HG02970 (cell line): ENCODE measurements at regions not wholly inside any gene's neighbourhood (a gene's known extent, or its start where the extent isn't known, plus 50 kb on each side); places are given as distances from the start of the nearest gene placed in this dataset.

Experiments
- ATAC-seq: cut with Tn5 transposase; IDR thresholded peaks from one replicate; pipeline ENCODE4 v1.9.1; 2021; ENCODE audit warnings: mild to moderate bottlenecking, moderate library complexity, moderate number of reproducible peaks; ENCODE audit not compliant: unreplicated experiment, low FRiP score

DNA sequence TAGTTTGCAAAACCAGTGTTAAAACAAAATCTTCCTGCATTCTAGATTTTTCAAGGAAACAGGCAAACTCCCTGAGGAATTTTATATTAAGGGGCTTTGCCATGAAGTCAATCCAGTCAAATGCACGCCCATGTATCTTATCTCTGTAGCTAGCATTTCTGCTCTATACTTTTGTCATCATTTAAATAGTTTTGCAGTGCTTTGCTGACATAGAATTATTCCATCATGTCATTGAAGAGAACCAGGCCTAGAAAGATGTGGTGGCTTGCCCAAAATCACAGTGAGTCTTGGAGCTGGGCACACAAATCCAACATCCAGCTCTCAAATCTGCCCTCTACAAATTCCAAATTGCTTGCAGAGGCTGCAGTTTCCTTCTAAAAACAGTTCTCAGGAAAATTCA is 66.7 kb upstream of the LNX1 start:
- no peak for ATAC-seq

DNA sequence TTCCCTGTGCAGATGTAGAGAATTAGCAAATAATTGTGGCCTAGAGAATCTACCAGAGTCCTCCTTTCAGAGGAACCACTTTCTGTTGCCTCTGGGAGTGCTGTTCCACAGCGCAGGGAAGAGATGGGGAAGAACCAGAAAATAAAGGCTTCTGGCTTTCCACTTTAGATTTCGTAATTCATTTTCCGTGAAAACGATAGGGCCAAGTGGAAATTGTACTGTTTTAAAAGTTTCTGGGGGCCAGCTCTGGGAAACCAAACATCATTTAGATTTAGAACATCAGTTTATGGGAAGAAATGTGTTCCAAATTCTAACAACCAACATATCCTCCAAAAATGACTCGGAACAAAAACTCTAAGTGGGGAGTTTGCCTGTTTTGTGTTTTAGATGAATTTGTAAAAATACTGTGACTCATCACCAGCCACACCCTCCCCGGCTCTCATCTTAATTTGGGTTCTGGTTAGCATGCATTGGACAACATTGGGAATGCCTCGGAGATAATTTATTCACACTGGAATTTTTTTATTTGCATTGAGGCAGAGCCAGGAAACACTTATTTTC is 65.2 kb upstream of the LNX1 start:
- no peak for ATAC-seq

DNA sequence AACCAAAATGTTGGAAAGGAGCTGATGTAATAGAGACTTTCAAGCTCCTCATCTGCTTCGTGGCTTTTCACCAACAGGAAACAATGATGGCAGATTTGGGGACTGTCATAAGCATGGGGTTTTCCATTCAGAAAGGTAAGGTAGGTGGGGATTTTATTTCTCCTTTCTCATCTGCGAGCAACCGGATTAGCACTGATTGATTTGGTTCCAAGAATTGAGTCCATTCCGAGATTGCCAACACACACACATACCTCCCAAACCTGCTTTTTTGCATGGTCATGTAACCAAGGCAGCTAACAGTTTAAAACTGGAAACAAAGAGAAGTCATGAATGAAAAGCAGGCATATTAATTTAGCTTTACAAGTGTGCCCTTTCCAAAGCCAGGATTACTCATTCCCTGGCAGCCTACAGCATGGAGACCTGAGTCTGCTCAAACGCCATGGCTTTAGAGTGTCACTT is 63.0 kb upstream of the LNX1 start:
- no peak for ATAC-seq

DNA sequence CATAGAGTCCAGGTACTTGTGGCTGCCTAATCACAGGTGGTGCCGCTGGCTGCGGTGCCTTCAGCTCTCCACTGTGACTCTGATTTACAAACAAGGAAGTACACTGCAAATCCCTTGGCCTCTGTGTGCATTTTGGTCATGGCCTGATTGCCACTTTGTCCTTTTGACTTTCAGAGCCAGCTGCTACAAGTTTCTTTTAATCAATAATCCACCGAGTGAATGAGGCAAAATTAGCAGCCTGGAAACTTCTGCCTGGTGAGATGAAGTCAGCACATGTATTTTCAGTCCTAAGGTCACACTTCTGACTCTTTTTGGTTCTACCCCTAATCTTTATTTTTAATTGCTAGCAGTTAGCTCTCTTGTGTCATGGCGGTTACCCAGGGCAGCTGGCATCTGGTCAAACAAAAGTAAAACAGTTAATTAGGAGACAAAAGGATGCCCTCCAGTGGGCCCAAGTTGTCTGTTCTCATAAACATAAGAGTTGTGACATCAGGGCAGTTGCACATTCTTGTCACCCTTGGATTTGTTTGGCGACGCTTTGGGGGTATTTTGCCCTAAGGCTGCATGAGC is 62.3 kb upstream of the LNX1 start:
- peak; percentile 58 for ATAC-seq

DNA sequence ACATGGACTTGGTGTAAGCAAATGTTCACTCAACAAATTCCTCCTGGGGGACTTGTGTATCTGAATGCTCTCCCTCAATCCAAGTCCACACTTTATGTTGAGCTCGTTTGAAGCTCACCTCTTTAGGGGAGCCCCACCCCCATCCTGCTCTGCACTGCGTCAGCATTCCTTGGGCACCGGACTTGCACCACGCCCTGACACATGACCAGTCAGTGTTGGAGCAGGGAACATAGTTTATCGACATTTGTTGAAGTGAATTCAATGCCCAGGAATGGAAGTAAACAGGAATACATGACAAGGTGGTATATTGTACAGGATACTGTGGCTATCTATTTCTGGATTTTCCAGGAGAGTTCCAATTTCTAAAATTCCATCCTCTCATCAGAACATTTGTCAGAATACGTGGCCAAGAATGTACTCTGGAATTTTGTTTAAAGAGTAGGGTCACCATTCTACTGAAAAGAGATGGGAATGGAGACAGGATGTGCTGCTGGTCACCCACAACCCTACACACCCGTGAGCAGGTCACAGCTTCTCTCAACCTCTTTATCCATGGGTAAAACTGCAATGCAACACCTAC is 60.0 kb upstream of the LNX1 start:
- no peak for ATAC-seq

DNA sequence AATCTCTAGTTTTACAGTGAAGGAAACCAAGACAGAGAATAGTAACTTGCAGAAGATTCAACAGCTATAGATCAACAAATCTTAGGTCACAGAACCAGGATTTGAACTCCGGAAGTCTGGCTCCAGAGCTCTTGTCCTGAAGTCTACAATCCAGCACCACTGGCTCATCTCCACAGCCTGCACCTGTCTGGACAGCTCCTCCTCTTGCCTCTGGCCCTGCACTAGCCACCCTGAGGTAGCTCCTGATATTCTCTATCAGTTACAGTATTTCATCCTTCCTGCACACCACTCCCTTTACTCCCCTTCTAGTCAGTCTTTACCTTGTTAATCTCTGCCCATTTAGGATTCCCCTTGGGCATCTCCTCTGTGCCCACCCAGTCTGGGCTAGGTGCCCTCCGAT is 58.1 kb upstream of the LNX1 start:
- ATAC-seq: no peak

DNA sequence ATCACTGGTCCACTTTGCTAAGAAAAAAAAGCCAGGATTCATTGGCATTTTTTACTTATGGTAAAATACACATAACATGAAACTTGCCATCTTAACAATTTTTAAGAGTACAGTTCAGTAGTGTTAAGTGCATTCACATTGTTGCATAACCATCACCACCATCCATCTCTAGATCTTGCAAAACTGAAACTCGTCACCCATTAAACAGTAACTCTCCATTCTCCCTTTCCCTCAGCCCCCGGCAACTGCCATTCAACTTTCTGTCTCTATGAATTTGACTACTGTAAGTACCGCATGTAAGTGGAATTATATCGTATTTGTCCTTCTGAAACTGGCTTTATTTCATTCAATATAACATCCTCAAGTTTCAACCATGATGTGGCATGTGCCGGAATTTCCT is 56.3 kb upstream of the LNX1 start:
- no peak for ATAC-seq

DNA sequence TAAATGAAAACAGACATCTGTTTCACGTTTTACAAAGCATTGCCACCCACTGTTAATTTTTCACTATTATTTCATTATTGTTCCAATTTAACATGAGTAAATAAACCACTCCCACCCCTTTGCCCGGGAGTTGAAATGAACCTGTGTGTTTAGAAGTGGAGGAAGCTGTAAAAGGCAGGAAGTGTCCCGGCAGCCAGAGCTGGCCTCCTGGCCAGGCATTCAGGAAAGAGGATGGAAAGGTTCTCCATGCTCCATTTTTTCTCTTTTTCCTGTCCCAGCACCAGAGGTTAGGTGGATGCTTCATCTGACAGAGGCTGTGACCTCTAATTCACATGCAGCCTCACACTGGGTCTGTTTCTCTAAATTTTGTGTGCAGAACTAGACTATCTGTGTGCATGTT is 55.5 kb upstream of the LNX1 start:
- ATAC-seq: no peak

DNA sequence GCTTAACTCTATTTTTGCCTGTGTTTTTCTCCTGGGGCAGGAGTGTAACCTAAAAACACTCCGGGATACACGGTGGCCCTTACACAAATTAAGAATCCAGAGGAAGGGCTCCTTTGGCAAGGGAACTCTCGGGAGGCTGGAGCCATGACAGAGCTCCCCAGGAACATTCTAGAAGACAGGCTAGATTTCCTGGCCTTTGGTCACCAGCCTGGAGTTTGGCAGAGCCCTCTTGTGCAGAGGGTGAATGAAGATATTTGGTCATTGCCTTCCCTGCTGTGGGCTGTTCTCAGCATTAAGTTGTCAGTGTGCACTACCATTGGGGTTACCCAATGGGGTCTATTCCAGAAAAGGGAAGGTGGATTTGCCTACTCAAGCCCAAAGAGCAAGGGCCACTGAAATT is 53.8 kb upstream of the LNX1 start:
- ATAC-seq: no peak

DNA sequence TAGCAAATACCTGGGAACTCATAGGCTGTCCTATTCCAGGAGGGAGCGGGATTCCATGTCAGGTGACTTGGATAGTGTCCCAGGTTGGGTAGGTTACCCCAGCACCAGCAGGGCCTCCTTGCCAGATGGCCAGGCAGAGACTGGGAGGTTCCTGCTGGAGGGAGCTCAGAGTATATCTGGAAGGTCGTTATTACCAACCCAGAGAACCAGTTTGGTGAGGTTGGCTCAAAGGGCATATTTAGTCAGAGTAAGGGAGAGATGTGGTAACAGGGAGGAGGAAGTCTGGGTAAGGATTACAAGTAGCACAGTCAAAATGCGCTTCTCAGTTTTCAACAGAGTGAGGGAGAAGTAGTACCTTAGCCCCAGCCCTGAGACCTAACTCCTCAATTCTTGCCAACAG is 53.3 kb upstream of the LNX1 start:
- ATAC-seq: no peak
